Mesenchymal stem cell (in vitro differentiated cells and primary cell): ENCODE measurements at regions not wholly inside any gene's neighbourhood (a gene's known extent, or its start where the extent isn't known, plus 50 kb on each side); places are given as distances from the start of the nearest gene placed in this dataset.

Source experiments
- DNase-seq: peaks from one replicate; pipeline ENCODE4 v3.0.0-alpha.2; 2013
- H2AFZ ChIP-seq: one replicate; pipeline ENCODE4 v1.6.1; 2013; ENCODE audit warnings: low read depth, mild to moderate bottlenecking, control low read depth, inconsistent platforms, low read length, moderate library complexity
- H2AK5ac ChIP-seq: 2 replicates; pipeline ENCODE4 v1.6.1; 2013; ENCODE audit warnings: low read length, moderate library complexity, mild to moderate bottlenecking, inconsistent platforms; ENCODE audit not compliant: severe bottlenecking
- H2BK120ac ChIP-seq: one replicate; pipeline ENCODE4 v1.6.1; 2013; ENCODE audit warnings: low read depth, mild to moderate bottlenecking, inconsistent platforms, low read length, moderate library complexity
- H2BK12ac ChIP-seq, 2 experiments: one replicate each; pipeline ENCODE4 v1.6.1; 2013; ENCODE audit warnings: inconsistent platforms in 2 of 2, low read length in 2 of 2, mild to moderate bottlenecking in 2 of 2, moderate library complexity in 2 of 2, control low read depth in 1 of 2
- H2BK15ac ChIP-seq: one replicate; pipeline ENCODE4 v1.6.1; 2013; ENCODE audit warnings: mild to moderate bottlenecking, low read depth, inconsistent platforms; ENCODE audit not compliant: poor library complexity, severe bottlenecking
- H2BK5ac ChIP-seq: 2 replicates; pipeline ENCODE4 v1.6.1; 2013; ENCODE audit warnings: low read depth, mild to moderate bottlenecking, low read length, control low read depth, inconsistent platforms; ENCODE audit not compliant: poor library complexity, severe bottlenecking
- H3K14ac ChIP-seq, 2 experiments: one replicate each; pipeline ENCODE4 v1.6.1; 2013; ENCODE audit warnings: inconsistent platforms in 2 of 2, low read length in 2 of 2, control low read depth in 1 of 2, mild to moderate bottlenecking in 1 of 2, moderate library complexity in 1 of 2
- H3K18ac ChIP-seq, 2 experiments: one replicate each; pipeline ENCODE4 v1.6.1; 2013; ENCODE audit warnings: inconsistent platforms in 2 of 2, low read length in 2 of 2, control low read depth in 1 of 2, low read depth in 1 of 2, mild to moderate bottlenecking in 1 of 2
- H3K23ac ChIP-seq, 2 experiments: one replicate each; pipeline ENCODE4 v1.6.1; 2013; ENCODE audit warnings: inconsistent platforms in 2 of 2, low read length in 2 of 2, mild to moderate bottlenecking in 2 of 2, moderate library complexity in 2 of 2, control low read depth in 1 of 2
- H3K27ac ChIP-seq: 2 replicates; pipeline ENCODE4 v1.5.1; 2013; ENCODE audit warnings: mild to moderate bottlenecking, moderate library complexity, low read length, control low read depth, inconsistent platforms; ENCODE audit not compliant: poor library complexity, severe bottlenecking
- H3K27me3 ChIP-seq, 2 experiments: 2 replicates each; pipeline versions ENCODE4 v1.6.1 to v1.7.0; 2013; ENCODE audit warnings: low read length in 2 of 2, mild to moderate bottlenecking in 2 of 2, moderate library complexity in 2 of 2, control low read depth in 1 of 2, inconsistent platforms in 1 of 2; ENCODE audit not compliant: control insufficient read depth in 1 of 2, insufficient read depth in 1 of 2
- H3K36me3 ChIP-seq, 2 experiments: 2 replicates each; pipeline versions ENCODE4 v1.6.1 to v1.7.0; 2013; ENCODE audit warnings: low read length in 2 of 2, control low read depth in 1 of 2, inconsistent platforms in 1 of 2, low read depth in 1 of 2, mild to moderate bottlenecking in 1 of 2; ENCODE audit not compliant: insufficient read depth in 2 of 2, control insufficient read depth in 1 of 2
- H3K4ac ChIP-seq, 2 experiments: one replicate each; pipeline ENCODE4 v1.6.1; 2013; ENCODE audit warnings: inconsistent platforms in 2 of 2, low read length in 2 of 2, mild to moderate bottlenecking in 2 of 2, moderate library complexity in 2 of 2, control low read depth in 1 of 2, low read depth in 1 of 2
- H3K4me1 ChIP-seq: 2 replicates; pipeline ENCODE4 v1.6.1; 2013; ENCODE audit warnings: low read depth, low read length, control low read depth; ENCODE audit not compliant: control insufficient read depth, insufficient read depth
- H3K4me2 ChIP-seq: 2 replicates; pipeline ENCODE4 v1.6.1; 2013; ENCODE audit warnings: low read length, mild to moderate bottlenecking, inconsistent platforms; ENCODE audit not compliant: poor library complexity, severe bottlenecking
- H3K4me3 ChIP-seq, 2 experiments: 2 replicates each; pipeline versions ENCODE4 v1.5.1 to v1.7.0; 2013; ENCODE audit warnings: low read length in 2 of 2, mild to moderate bottlenecking in 2 of 2, control low read depth in 1 of 2, low read depth in 1 of 2; ENCODE audit not compliant: insufficient read depth in 1 of 2
- H3K79me1 ChIP-seq: replicated peaks from 2 replicates; pipeline ENCODE4 v1.6.1; 2013; ENCODE audit warnings: mild to moderate bottlenecking, control low read depth, low read length, inconsistent platforms; ENCODE audit not compliant: poor library complexity, severe bottlenecking
- H3K9ac ChIP-seq: 2 replicates; pipeline ENCODE4 v1.7.0; 2013; ENCODE audit warnings: mild to moderate bottlenecking, low read length, moderate library complexity
- H3K9me3 ChIP-seq: 2 replicates; pipeline ENCODE4 v1.7.0; 2013; ENCODE audit warnings: mild to moderate bottlenecking, low read length; ENCODE audit not compliant: control insufficient read depth
- H4K8ac ChIP-seq: one replicate; pipeline ENCODE4 v1.6.1; 2013; ENCODE audit warnings: inconsistent platforms, mild to moderate bottlenecking, low read length, moderate library complexity
- H4K91ac ChIP-seq: one replicate; pipeline ENCODE4 v1.6.1; 2013; ENCODE audit warnings: mild to moderate bottlenecking, low read length, inconsistent platforms
- WGBS: methylation state at CpG from one replicate; pipeline ENCODE4 v1.1.7; 2013; ENCODE audit warnings: mixed read lengths; 5-methylcytosine and 5-hydroxymethylcytosine counted together

- H3K9me3 ChIP-seq = no peaks in the 10 kb centered on the region
- no peak overlapping the region for H4K8ac ChIP-seq
- peaks cover 5% of the 10 kb centered on the region for H3K4me1 ChIP-seq
- 79% methylated on average over 9 of the region's 9 CpGs for WGBS
- H3K27me3 ChIP-seq = peaks cover 0 to 3% of the 10 kb centered on the region in 2 experiments
- no peak overlapping the region for H2BK5ac ChIP-seq
- no peak overlapping the region for H2BK120ac ChIP-seq
- H2BK12ac ChIP-seq = no peak overlapping the region
- H2AFZ ChIP-seq = no peak overlapping the region
- no peak overlapping the region for H3K27ac ChIP-seq
- no peak overlapping the region for H2AK5ac ChIP-seq
- H3K4me3 ChIP-seq = no peak overlapping the region
- H3K4me2 ChIP-seq = no peak overlapping the region
- no peaks in the 10 kb centered on the region for H3K79me1 ChIP-seq
- no peaks in the 10 kb centered on the region for H3K36me3 ChIP-seq
- no peak overlapping the region for H3K14ac ChIP-seq
- H2BK15ac ChIP-seq = no peak overlapping the region
- no peak overlapping the region for H3K4ac ChIP-seq
- DNase-seq = no peak
- H3K23ac ChIP-seq = no peak overlapping the region
- no peak overlapping the region for H4K91ac ChIP-seq
- no peak overlapping the region for H3K9ac ChIP-seq
- H3K18ac ChIP-seq = no peak overlapping the region
Observed at GRCh38 chr4:184899261-184900134, 73.7 kb upstream of the ACSL1 start.

DNA sequence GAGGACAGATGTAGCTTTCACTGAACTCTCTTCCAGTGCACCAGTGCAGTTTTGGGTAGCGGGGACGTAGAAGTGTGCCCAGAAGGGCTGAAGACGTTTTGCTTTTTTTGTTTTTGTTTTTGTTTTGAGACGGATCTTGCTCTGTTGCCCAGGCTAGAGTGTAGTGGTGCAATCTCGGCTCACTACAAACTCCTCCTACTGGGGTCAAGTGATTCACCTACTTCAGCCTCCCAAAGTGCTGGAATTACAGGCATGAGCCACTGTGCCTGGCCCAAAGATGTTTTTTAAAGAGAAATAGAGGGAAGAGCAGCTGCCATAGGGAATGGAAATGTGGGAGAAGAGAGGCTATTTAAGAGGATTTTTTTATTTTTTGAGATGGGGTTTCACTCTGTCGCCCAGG is 74.4 kb upstream of the ACSL1 start:
- Histone ChIP-seq H3K18ac (no peak overlapping the region), H3K36me3 (no peaks in the 10 kb centered on the region), H3K27ac (no peak overlapping the region), H3K23ac (no peak overlapping the region), H3K4me1 (peaks cover 5% of the 10 kb centered on the region), H3K9ac (no peak overlapping the region), H2AFZ (no peak overlapping the region), H3K9me3 (no peaks in the 10 kb centered on the region), H4K8ac (no peak overlapping the region), H3K4me3 (no peak overlapping the region), H2BK5ac (no peak overlapping the region), H4K91ac (no peak overlapping the region), H2BK120ac (no peak overlapping the region), H2BK12ac (no peak overlapping the region), H3K14ac (no peak overlapping the region), H3K79me1 (no peaks in the 10 kb centered on the region), H3K4me2 (no peak overlapping the region), H3K4ac (no peak overlapping the region), H2AK5ac (no peak overlapping the region), H2BK15ac (no peak overlapping the region), H3K27me3 (peaks cover 0 to 3% of the 10 kb centered on the region in 2 experiments)
- 82% methylated on average over 4 of the region's 6 CpGs for WGBS
- no peak for DNase-seq

GRCh38 chr4:184902550-184902949 is 76.8 kb upstream of the ACSL1 start:
- Histone ChIP-seq H3K9ac (no peak overlapping the region), H2BK12ac (no peak overlapping the region), H4K91ac (no peak overlapping the region), H2BK15ac (no peak overlapping the region), H3K4me3 (no peak overlapping the region), H3K79me1 (no peaks in the 10 kb centered on the region), H3K27me3 (no peaks in the 10 kb centered on the region), H2BK120ac (no peak overlapping the region), H3K23ac (no peak overlapping the region), H3K4me1 (peaks cover 5% of the 10 kb centered on the region), H3K9me3 (no peaks in the 10 kb centered on the region), H3K14ac (no peak overlapping the region), H3K18ac (no peak overlapping the region), H4K8ac (no peak overlapping the region), H2AK5ac (no peak overlapping the region), H2BK5ac (no peak overlapping the region), H3K27ac (no peak overlapping the region), H3K4ac (no peak overlapping the region), H3K36me3 (no peaks in the 10 kb centered on the region), H3K4me2 (no peak overlapping the region), H2AFZ (no peak overlapping the region)
- DNase-seq = no peak
- WGBS = 43% methylated on average over 1 of the region's 2 CpGs

GRCh38 chr4:184906480-184907097 is 80.8 kb upstream of the ACSL1 start:
- Histone ChIP-seq H3K9ac (no peak overlapping the region), H3K79me1 (no peaks in the 10 kb centered on the region), H3K14ac (no peak overlapping the region), H2BK5ac (no peak overlapping the region), H3K18ac (no peak overlapping the region), H4K91ac (no peak overlapping the region), H4K8ac (no peak overlapping the region), H3K4me3 (no peak overlapping the region), H3K9me3 (no peaks in the 10 kb centered on the region), H2BK12ac (no peak overlapping the region), H3K4me1 (no peaks in the 10 kb centered on the region), H3K27me3 (no peaks in the 10 kb centered on the region), H2BK120ac (no peak overlapping the region), H3K27ac (no peak overlapping the region), H2BK15ac (no peak overlapping the region), H3K4me2 (no peak overlapping the region), H3K23ac (no peak overlapping the region), H2AFZ (no peak overlapping the region), H2AK5ac (no peak overlapping the region), H3K4ac (no peak overlapping the region), H3K36me3 (no peaks in the 10 kb centered on the region)
- no peak for DNase-seq
- 62% methylated on average over 3 of the region's 4 CpGs for WGBS
